H7 (cell line): ENCODE measurements at regions not wholly inside any gene's neighbourhood (a gene's known extent, or its start where the extent isn't known, plus 50 kb on each side); places are given as distances from the start of the nearest gene placed in this dataset.

Source experiments
- DNase-seq: peaks from one replicate; pipeline ENCODE4 v3.0.0; 2012
- H3K27me3 ChIP-seq: 2 replicates; pipeline ENCODE4 v1.6.0; 2011; ENCODE audit warnings: mild to moderate bottlenecking, low read length; ENCODE audit not compliant: control insufficient read depth, insufficient read depth
- H3K36me3 ChIP-seq: replicated peaks from 2 replicates; pipeline ENCODE4 v1.5.1; 2011; ENCODE audit warnings: low read length; ENCODE audit not compliant: control insufficient read depth, insufficient read depth
- H3K4me3 ChIP-seq: 2 replicates; pipeline ENCODE4 v1.5.1; 2011; ENCODE audit warnings: low read depth, mild to moderate bottlenecking, control low read depth, low read length, moderate library complexity; ENCODE audit not compliant: insufficient read depth

DNA sequence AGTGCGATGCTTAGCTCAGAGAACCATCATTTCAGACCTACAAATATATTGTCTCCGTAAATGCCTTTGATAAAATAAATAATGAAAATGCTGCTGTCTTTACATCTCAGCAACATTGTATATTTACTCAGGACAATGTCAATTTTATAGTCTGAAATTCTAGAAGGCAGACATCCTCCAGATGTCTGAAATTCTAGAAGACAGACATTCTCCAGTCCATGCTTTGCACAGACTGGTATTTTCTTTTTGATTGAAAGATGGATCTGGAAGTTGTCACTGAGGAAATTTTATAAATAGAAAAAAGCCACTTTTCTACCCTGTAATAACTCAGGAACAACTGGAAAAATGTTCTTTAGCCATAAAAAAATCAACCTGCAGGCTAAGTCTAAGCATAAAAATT, 2293.3 kb downstream of the PCDH9 start:
- Histone ChIP-seq H3K36me3 (no peaks in the 10 kb centered on the region), H3K27me3 (no peaks in the 10 kb centered on the region), H3K4me3 (no peak overlapping the region)
- no peak for DNase-seq

DNA sequence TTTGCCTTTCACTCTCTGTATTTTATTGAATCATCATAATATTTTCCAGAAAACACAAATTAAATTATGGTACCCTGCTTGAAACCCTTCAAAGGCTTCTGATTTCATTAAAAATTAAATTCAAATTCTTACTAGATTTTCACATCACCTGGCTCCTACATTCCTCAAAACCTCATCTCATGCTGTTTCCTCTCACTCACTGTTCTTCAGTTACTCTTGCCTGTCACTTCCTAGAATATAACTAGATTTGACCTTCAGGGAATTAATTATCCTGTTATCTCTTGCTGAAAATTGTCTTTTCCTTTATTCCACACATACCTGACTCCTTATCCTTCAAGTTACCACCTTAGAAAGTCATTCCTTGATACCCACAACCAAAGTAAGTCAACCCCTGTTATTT, 2294.7 kb downstream of the PCDH9 start:
- H3K36me3 ChIP-seq = no peaks in the 10 kb centered on the region
- no peak for DNase-seq
- H3K4me3 ChIP-seq = no peak overlapping the region
- H3K27me3 ChIP-seq = no peaks in the 10 kb centered on the region

DNA sequence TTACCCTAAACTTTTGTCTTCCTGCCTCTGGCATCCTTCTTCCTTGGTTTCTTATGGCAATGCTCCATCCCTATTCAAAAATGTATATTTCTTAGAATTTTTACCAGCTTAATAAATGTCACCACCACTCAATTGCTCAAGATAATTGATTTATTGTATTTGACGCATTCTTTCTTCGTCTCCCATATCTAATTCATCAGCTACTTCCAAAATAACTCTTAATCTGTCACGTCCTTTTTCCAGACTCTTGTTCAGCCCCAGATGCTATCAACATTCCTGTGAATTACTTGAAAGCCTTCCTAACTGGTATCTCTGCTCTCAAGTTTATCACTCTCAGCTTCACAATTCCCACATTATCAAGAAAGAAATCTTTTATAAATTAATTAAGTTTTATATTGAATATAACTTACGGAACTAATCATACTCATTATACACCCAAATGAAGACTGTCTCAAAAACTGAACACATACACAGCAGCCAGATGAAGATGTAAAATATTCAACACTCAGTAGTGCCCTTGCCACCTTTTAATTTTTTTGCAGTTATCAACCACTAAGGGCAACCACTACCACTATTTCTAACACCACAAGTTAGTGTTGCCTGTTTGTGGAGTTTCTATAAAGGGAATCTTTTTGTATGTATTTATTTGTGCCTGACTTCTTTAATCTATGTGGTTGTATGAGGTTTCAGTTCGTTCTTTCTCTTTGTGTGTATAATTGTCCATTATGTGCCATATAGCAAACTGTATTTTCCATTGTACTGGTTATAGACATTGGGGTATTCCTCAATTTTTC, 2295.4 kb downstream of the PCDH9 start:
- no peaks in the 10 kb centered on the region for H3K36me3 ChIP-seq
- H3K4me3 ChIP-seq = no peak overlapping the region
- H3K27me3 ChIP-seq = no peaks in the 10 kb centered on the region
- DNase-seq = no peak

DNA sequence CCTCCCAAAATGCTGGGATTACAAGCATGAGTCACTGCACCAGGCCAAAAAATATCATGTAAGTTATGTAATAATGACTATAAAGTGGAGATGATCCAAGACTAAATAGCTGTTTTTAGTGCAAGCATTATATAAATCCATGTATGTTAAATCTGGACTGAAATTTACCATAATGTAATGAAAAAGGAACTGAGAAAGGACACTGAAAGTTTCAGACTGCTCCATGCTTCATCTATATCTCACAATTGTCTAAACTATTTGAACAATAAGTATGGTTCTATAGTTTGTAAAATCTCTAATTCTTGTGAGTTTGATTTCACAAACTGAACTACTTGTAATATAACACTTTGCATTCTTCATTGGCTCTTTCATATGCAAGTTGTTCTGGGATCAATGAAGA, 2299.5 kb downstream of the PCDH9 start:
- no peak for DNase-seq
- H3K4me3 ChIP-seq = no peak overlapping the region
- H3K27me3 ChIP-seq = no peaks in the 10 kb centered on the region
- H3K36me3 ChIP-seq = no peaks in the 10 kb centered on the region

DNA sequence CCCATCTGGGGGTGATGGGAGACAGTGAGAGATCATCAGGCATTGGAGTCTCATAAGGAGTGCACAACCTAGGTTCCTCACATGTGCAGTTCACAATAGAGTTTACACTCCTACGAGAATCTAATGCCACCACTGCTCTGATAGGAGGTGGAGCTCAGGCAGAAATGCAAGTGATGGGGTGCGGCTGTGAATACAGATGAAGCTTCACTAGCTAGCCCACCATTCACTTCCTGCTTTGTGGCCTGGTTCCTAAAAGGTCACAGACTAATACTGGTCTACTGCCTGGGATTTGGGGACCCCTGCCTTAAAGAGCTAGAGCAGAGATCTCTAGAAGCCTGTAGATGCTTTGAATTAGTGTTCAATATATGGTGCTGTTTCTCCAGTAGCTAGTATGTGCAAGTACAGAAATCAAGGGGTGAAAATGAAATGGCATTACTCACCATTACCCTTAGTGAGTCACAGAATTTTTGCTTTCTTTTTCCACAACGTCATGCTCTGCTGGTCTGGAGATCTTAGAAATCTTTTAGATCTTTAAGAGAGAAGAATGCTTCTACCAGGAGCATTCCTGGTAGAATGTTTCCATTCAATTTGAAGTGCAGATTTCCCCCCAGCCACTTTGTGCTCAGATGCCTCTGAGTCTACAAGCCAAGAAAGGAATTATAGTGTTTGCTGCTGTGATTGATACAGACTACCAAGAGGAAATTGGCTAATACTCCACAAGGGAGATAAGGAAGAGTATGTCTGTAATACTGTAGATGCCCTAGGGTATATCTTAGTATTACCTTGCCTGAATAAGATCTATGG, 2301.2 kb downstream of the PCDH9 start:
- no peak for DNase-seq
- H3K4me3 ChIP-seq = no peak overlapping the region
- no peaks in the 10 kb centered on the region for H3K27me3 ChIP-seq
- H3K36me3 ChIP-seq = no peaks in the 10 kb centered on the region

DNA sequence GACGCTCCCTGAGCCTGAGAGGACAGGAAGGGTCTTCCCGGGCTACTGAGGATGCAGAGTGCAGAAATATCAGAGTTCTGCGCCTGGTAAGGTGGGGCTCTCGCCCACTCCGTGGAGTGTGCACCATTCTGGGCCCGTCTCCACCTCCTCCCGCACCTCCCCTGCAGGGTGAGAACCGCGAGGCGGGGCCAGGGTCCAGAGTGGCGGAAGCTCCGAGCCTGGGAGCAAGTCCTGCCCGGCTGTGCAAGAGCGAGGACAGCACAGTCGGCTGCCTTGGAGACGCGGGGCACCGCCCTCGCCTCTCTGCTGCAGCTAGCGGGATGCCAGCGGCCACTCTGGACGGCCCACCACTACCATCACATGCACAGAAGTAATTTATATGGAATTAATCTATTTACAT, 2304.4 kb downstream of the PCDH9 start:
- no peaks in the 10 kb centered on the region for H3K36me3 ChIP-seq
- no peak overlapping the region for H3K4me3 ChIP-seq
- no peak for DNase-seq
- no peaks in the 10 kb centered on the region for H3K27me3 ChIP-seq

DNA sequence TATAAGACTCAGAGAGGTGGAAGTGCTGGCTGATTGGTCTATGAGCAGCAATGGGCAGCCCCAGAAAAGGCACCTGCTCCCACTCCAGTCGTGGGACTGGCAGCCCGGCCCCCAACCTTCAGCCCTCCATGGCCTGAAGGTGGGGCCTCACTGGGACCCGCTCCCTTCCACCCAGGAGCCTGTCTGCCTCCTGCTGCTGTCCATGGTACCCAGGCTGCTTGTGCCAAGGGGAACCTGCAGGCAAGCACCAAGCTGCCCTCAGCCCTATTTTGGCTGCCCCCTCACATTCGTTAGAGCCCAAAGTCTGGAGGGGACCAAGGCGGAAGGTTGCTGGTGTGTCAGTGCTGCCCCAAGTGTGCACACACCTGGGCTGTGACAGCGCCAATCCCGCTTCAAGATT, 2304.9 kb downstream of the PCDH9 start:
- no peak overlapping the region for H3K4me3 ChIP-seq
- DNase-seq = peak; percentile 8

DNA sequence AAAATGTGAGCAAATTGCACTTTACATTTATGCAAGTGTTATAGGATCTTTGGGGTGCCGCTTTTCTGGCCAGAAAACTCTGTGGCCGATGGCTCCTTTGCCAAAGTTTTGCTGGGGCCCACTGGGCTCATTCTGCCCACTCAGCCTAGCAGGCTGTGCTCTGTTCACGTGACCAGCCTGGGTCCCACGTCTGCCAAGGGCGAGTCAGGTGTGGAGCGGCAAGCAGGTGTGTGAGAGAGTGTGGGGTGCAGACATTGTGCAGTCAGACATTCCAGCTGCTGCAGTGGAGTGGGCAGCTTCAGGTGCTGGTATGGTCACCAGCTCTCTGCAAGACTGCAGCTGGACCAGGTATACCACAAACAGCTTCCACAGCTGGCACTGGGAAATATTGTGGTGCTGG, 2305.7 kb downstream of the PCDH9 start:
- DNase-seq = no peak
- Histone ChIP-seq H3K27me3 (no peaks in the 10 kb centered on the region), H3K4me3 (no peak overlapping the region), H3K36me3 (no peaks in the 10 kb centered on the region)

More for the DNA sequence above, 2304.9 kb downstream of the PCDH9 start:
- no peaks in the 10 kb centered on the region for H3K36me3 ChIP-seq
- no peaks in the 10 kb centered on the region for H3K27me3 ChIP-seq

DNA sequence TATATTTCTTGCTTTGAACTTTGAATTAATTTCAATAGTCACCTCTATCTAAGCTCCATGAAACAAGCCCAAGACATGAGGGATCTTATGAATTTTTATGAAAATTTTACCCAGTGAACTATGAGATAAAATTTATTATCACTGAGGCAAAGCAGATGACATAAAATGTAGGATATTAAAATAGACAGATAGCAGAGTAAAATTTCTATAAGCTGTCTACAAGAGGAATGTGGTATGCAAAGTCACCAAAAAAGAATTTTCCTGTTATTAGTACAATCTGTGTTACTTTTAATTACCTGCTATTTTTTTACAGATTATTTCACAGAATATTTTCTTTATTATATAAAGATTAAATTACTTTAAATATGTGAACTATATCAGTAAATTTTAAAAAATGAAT, 2312.6 kb downstream of the PCDH9 start:
- DNase-seq = no peak
- no peaks in the 10 kb centered on the region for H3K27me3 ChIP-seq
- H3K36me3 ChIP-seq = no peaks in the 10 kb centered on the region
- no peak overlapping the region for H3K4me3 ChIP-seq

DNA sequence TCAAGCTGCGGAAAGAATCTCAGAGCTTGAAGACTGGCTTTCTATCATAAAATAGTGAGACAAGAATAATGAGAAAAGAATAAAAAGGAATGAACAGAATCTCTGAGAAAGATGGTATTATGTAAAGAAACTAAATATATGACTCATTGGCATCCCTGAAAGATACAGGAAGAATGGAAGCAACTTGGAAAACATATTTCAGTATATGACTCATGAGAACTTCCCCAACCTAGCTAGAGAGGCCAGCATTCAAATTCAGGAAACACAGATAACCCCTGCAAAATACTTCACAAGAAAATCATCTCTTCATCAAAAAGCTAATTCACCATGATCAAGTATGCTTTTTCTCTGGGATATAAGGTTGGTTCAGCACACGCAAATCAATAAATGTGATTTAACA, 2318.0 kb downstream of the PCDH9 start:
- H3K27me3 ChIP-seq = no peaks in the 10 kb centered on the region
- no peak for DNase-seq
- H3K4me3 ChIP-seq = no peak overlapping the region
- no peaks in the 10 kb centered on the region for H3K36me3 ChIP-seq

DNA sequence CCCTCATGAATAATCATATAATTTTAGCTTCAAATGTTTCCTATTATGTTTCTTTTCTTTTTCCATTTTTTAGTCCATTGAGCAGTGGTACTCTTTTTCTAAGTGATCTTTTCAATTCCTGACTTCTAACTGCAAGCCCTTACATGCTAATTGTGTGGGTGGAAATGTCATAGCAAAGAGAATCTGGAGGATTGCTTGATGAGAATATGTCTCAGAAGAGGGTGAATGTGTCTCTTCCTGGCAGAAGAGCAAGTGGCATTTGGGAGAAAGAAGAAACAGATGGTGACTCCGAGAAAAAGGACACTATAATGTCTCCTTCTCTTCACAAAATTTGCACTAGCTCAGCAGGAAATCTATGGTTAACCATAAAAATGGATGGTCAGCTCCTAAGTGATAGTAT, 2320.0 kb downstream of the PCDH9 start:
- Histone ChIP-seq H3K27me3 (no peaks in the 10 kb centered on the region), H3K36me3 (no peaks in the 10 kb centered on the region), H3K4me3 (no peak overlapping the region)
- no peak for DNase-seq

DNA sequence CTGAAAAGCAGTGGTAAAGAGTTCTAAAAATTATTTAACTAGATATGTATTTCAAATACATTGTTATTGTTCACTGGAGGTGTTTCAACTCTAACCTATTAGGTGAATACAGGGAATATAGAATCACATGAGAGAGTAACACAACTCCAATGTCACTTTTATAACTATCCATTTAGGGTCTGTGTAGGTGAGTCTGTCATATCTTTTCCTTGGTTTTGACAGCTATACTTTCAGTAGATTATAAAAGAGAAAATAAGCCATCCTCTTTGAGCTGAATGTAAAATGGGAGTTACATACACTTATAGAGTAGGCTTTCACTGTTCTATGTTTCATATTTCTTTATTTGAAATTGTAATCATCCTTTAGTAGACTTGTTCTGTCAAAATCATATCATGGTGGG, 2321.0 kb downstream of the PCDH9 start:
- Histone ChIP-seq H3K36me3 (no peaks in the 10 kb centered on the region), H3K4me3 (no peak overlapping the region), H3K27me3 (no peaks in the 10 kb centered on the region)
- DNase-seq = no peak

DNA sequence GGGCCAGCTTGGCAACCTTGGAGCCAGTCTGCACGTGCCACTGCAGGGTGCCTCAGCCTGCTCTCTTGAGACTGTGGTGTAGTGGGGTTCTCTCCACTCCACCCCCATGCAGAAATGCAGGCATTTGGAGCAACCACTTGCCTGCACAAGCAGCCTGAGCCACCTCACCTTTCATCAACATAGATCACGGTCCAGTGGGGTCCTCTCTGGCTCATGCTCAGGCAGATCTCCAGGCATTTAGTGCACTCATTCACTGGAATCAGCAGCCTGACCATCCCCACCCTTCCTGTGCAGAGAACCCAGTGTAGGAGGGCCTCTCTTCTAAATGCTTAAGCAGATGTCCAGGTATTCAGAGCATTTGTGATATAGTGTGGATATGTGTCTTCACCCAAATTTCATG, 2330.1 kb downstream of the PCDH9 start:
- DNase-seq = no peak
- no peaks in the 10 kb centered on the region for H3K27me3 ChIP-seq
- H3K4me3 ChIP-seq = no peak overlapping the region
- H3K36me3 ChIP-seq = no peaks in the 10 kb centered on the region

DNA sequence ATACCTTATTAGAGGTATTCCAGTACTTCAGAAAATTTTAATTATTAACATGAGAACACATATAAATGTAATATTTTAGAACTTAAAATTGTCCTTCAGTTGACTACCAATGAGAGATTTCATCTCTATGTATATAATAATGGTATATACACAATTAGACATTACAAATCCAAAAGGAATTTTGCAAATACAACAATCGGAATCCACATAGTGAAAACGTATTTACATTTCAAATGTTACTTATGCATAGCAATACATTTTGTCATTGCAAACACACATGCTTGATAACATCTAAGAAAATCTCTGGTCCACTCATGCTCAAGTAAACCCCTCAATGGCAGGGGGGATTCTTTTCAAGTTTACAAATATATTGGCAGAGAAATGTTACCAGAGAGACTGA, 2345.2 kb downstream of the PCDH9 start:
- H3K4me3 ChIP-seq = no peak overlapping the region
- no peaks in the 10 kb centered on the region for H3K27me3 ChIP-seq
- no peak for DNase-seq
- no peaks in the 10 kb centered on the region for H3K36me3 ChIP-seq

DNA sequence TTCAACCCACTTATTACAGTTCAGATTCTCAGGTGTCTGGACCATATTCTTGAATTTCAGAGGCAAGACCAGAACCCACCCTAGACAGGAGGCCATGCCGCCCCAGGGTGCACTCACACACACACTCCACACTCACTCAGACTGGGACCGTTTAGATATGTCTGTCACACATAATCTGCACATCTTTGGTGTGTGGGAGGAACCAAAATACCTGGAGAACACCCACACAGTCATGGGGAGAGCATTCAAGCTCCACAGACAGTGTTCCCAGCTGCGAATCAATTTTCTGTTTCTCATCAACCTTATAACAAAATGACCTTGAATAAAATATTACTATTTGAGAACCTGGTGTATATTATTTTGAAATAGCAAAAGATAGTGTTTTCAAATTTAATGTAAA, 2353.0 kb downstream of the PCDH9 start:
- H3K36me3 ChIP-seq = no peaks in the 10 kb centered on the region
- no peaks in the 10 kb centered on the region for H3K27me3 ChIP-seq
- no peak for DNase-seq
- H3K4me3 ChIP-seq = no peak overlapping the region
